DND-41 (cell line): ENCODE measurements at regions not wholly inside any gene's neighbourhood (a gene's known extent, or its start where the extent isn't known, plus 50 kb on each side); places are given as distances from the start of the nearest gene placed in this dataset.
A peak's percentile ranks its signal among the peaks of the same experiment; 100 is the strongest.

Source experiments
- ATAC-seq: fragments of 200-7000 bp; cut with Tn5 transposase; 3 replicates; pipeline ENCODE4 v1.9.1; 2021; ENCODE audit warnings: low read depth; ENCODE audit not compliant: insufficient read depth
- DNase-seq: peaks from one replicate; pipeline ENCODE4 v3.0.0-alpha.2; 2020
- H2AFZ ChIP-seq: 2 replicates; pipeline ENCODE4 v1.6.0; 2012; ENCODE audit warnings: low read depth, low read length
- H3K27ac ChIP-seq: 2 replicates; pipeline ENCODE4 v1.5.1; 2012; ENCODE audit warnings: low read length, inconsistent platforms
- H3K27me3 ChIP-seq: fragments of 200-600 bp; sonication (generic); 2 replicates; pipeline ENCODE4 v1.6.0; 2012; ENCODE audit warnings: low read length, mild to moderate bottlenecking, inconsistent platforms; ENCODE audit not compliant: insufficient read depth, poor library complexity
- H3K36me3 ChIP-seq: 2 replicates; pipeline ENCODE4 v1.5.1; 2012; ENCODE audit warnings: low read length, inconsistent platforms; ENCODE audit not compliant: insufficient read depth
- H3K4me1 ChIP-seq: 2 replicates; pipeline ENCODE4 v1.5.1; 2012; ENCODE audit warnings: mild to moderate bottlenecking, low read length; ENCODE audit not compliant: insufficient read depth
- H3K4me2 ChIP-seq: 2 replicates; pipeline ENCODE4 v1.6.0; 2012; ENCODE audit warnings: mild to moderate bottlenecking, moderate library complexity, low read length, inconsistent platforms; ENCODE audit not compliant: insufficient read depth
- H3K4me3 ChIP-seq, 2 experiments: fragments of 200-600 bp in 1 of 2; shearing (Covaris generic) in 1 of 2; 2 replicates each; pipeline ENCODE4 v1.5.1; 2012 to 2016; ENCODE audit warnings: inconsistent platforms in 2 of 2, low read length in 2 of 2, mild to moderate bottlenecking in 2 of 2, low read depth in 1 of 2, moderate library complexity in 1 of 2
- H3K79me2 ChIP-seq: 2 replicates; pipeline ENCODE4 v1.6.0; 2012; ENCODE audit warnings: low read length, inconsistent platforms; ENCODE audit not compliant: insufficient read depth
- H3K9ac ChIP-seq: 2 replicates; pipeline ENCODE4 v1.6.0; 2012; ENCODE audit warnings: low read depth, mild to moderate bottlenecking, inconsistent platforms, low read length, moderate library complexity
- H3K9me3 ChIP-seq: 2 replicates; pipeline ENCODE4 v1.5.1; 2012; ENCODE audit warnings: low read length, moderate library complexity, mild to moderate bottlenecking, inconsistent platforms; ENCODE audit not compliant: insufficient read depth, severe bottlenecking
- H4K20me1 ChIP-seq: 2 replicates; pipeline ENCODE4 v1.6.0; 2012; ENCODE audit warnings: low read length; ENCODE audit not compliant: insufficient read depth
- CTCF ChIP-seq: IDR thresholded peaks from 2 replicates; pipeline ENCODE4 v1.5.1; 2012; ENCODE audit warnings: borderline replicate concordance, low read length, moderate library complexity, mild to moderate bottlenecking; ENCODE audit not compliant: poor library complexity, severe bottlenecking; ENCODE audit errors: extremely low read depth
- EZH2 ChIP-seq: IDR thresholded peaks from 3 replicates; pipeline ENCODE4 v1.6.1; 2012; ENCODE audit warnings: borderline replicate concordance, low read depth, mild to moderate bottlenecking, moderate library complexity, low read length, inconsistent platforms; ENCODE audit not compliant: severe bottlenecking

GRCh38 chr17:17422641-17423040 is 54.2 kb upstream of the MED9 start:
- peaks cover 34% of the 10 kb centered on the region for H3K9me3 ChIP-seq
- H3K36me3 ChIP-seq, result peaks cover 4% of the 10 kb centered on the region; the same call in 1 of the 2 replicates
- no peak overlapping the region for H3K4me3 ChIP-seq
- no peaks in the 10 kb centered on the region for H4K20me1 ChIP-seq
- no peak for TF ChIP-seq EZH2
- H3K27me3 ChIP-seq, result no peaks in the 10 kb centered on the region
- ATAC-seq (no peak), DNase-seq (no peak)
- H3K4me1 ChIP-seq, result peaks cover 5% of the 10 kb centered on the region; the same call in 1 of the 2 replicates
- H3K79me2 ChIP-seq, result no peaks in the 10 kb centered on the region
- H3K27ac ChIP-seq, result peak overlapping the region; percentile 17
- peak overlapping the region; percentile 12; the same call in 1 of the 2 replicates for H2AFZ ChIP-seq
- no peak overlapping the region for H3K9ac ChIP-seq
- no peak overlapping the region for H3K4me2 ChIP-seq

GRCh38 chr17:17423656-17424055 is 53.1 kb upstream of the MED9 start:
- Histone ChIP-seq H3K9me3 (peaks cover 34% of the 10 kb centered on the region), H3K4me2 (no peak overlapping the region), H3K4me3 (no peak overlapping the region), H4K20me1 (no peaks in the 10 kb centered on the region), H3K36me3 (peaks cover 4% of the 10 kb centered on the region; the same call in 1 of the 2 replicates), H3K79me2 (no peaks in the 10 kb centered on the region), H3K27ac (no peak overlapping the region), H2AFZ (no peak overlapping the region), H3K9ac (no peak overlapping the region), H3K4me1 (peaks cover 5% of the 10 kb centered on the region; the same call in 1 of the 2 replicates), H3K27me3 (no peaks in the 10 kb centered on the region)
- no peak for TF ChIP-seq CTCF
- no peak for TF ChIP-seq EZH2
- DNase-seq (no peak), ATAC-seq (no peak)

GRCh38 chr17:17424552-17424951 is 52.2 kb upstream of the MED9 start:
- H4K20me1 ChIP-seq, result no peaks in the 10 kb centered on the region
- peaks cover 34% of the 10 kb centered on the region for H3K9me3 ChIP-seq
- no peaks in the 10 kb centered on the region for H3K27me3 ChIP-seq
- peaks cover 5% of the 10 kb centered on the region; the same call in 1 of the 2 replicates for H3K4me1 ChIP-seq
- ATAC-seq (no peak), DNase-seq (peak; percentile 40)
- no peak overlapping the region for H3K9ac ChIP-seq
- peaks cover 4% of the 10 kb centered on the region; the same call in 1 of the 2 replicates for H3K36me3 ChIP-seq
- no peak overlapping the region for H2AFZ ChIP-seq
- no peak overlapping the region for H3K4me2 ChIP-seq
- no peak overlapping the region; a peak in 1 of 4 replicates for H3K4me3 ChIP-seq
- no peak overlapping the region for H3K27ac ChIP-seq
- no peaks in the 10 kb centered on the region for H3K79me2 ChIP-seq
- TF ChIP-seq EZH2 (no peak), CTCF (no peak)

GRCh38 chr17:17425005-17425404 is 51.8 kb upstream of the MED9 start:
- no peak overlapping the region for H3K27ac ChIP-seq
- no peak for TF ChIP-seq EZH2
- TF ChIP-seq CTCF, result no peak
- no peak overlapping the region for H3K9ac ChIP-seq
- no peak for DNase-seq
- H3K27me3 ChIP-seq, result no peaks in the 10 kb centered on the region
- peaks cover 5% of the 10 kb centered on the region; the same call in 1 of the 2 replicates for H3K4me1 ChIP-seq
- ATAC-seq, result no peak
- no peak overlapping the region for H3K4me2 ChIP-seq
- peaks cover 37% of the 10 kb centered on the region for H3K9me3 ChIP-seq
- no peaks in the 10 kb centered on the region for H4K20me1 ChIP-seq
- H3K4me3 ChIP-seq, result 0 out of 4 replicates have a peak overlapping the region, but pooled peaks of 1 of the 2 experiments have one; percentile 5
- no peak overlapping the region for H2AFZ ChIP-seq
- peaks cover 4% of the 10 kb centered on the region; the same call in 1 of the 2 replicates for H3K36me3 ChIP-seq
- H3K79me2 ChIP-seq, result no peaks in the 10 kb centered on the region
